SK-N-SH (cell line): ENCODE measurements at regions not wholly inside any gene's neighbourhood (a gene's known extent, or its start where the extent isn't known, plus 50 kb on each side); places are given as distances from the start of the nearest gene placed in this dataset.

ENCODE experiments used
- CTCF ChIA-PET: fragments of 300-600, 350-600 bp; formaldehyde crosslinking; extraction: SDS; loops from one replicate; lab custom pipeline; 2021; lab: Yijun Ruan, JAX
- POLR2A ChIA-PET: fragments of 350-600 bp; sonication (Branson Sonifier 250); formaldehyde crosslinking; extraction: SDS; loops from one replicate; lab custom pipeline; 2020; ENCODE audit warnings: antibody characterized with exemption, inconsistent platforms; lab: Yijun Ruan, JAX
- DNase-seq: peaks from one replicate; pipeline ENCODE4 v3.0.0; 2012
- H2AFZ ChIP-seq: fragments of 200-600 bp; sonication (generic); 2 replicates; pipeline ENCODE4 v1.8.1; 2016; ENCODE audit warnings: antibody characterized with exemption, mild to moderate bottlenecking, low read depth
- H3F3A ChIP-seq: fragments of 200-600 bp; sonication (generic); replicated peaks from 2 replicates; pipeline ENCODE3; 2016; ENCODE audit warnings: antibody characterized with exemption, mild to moderate bottlenecking; ENCODE audit not compliant: insufficient read depth
- H3K27ac ChIP-seq, 2 experiments: fragments of 200-500 bp in 1 of 2; fragments of 200-600 bp in 1 of 2; sonication (Bioruptor generic) in 1 of 2; sonication (generic), shearing (Covaris generic) in 1 of 2; 2 replicates each; pipeline versions ENCODE4 v1.5.1 to v1.6.1; 2014 to 2016; ENCODE audit warnings: low read depth in 2 of 2, inconsistent platforms in 1 of 2, low read length in 1 of 2, mild to moderate bottlenecking in 1 of 2, mixed read lengths in 1 of 2
- H3K27me3 ChIP-seq: fragments of 200-600 bp; sonication (generic), shearing (Covaris generic); 2 replicates; pipeline ENCODE4 v1.6.1; 2016; ENCODE audit warnings: mixed run types; ENCODE audit not compliant: insufficient read depth
- H3K36me3 ChIP-seq, 2 experiments: fragments of 200-500 bp in 1 of 2; fragments of 200-600 bp in 1 of 2; sonication (Bioruptor generic) in 1 of 2; sonication (generic) in 1 of 2; replicated peaks in 1 of 2; 2 replicates each; pipeline versions ENCODE3 to v1.5.1; 2014 to 2016; ENCODE audit warnings: low read length in 1 of 2, mild to moderate bottlenecking in 1 of 2; ENCODE audit not compliant: insufficient read depth in 2 of 2, control insufficient read depth in 1 of 2
- H3K4me1 ChIP-seq, 2 experiments: fragments of 200-500 bp in 1 of 2; fragments of 200-600 bp in 1 of 2; sonication (Bioruptor generic) in 1 of 2; sonication (generic), shearing (Covaris generic) in 1 of 2; 2 replicates each; pipeline versions ENCODE4 v1.5.1 to v1.6.1; 2014 to 2016; ENCODE audit warnings: low read depth in 1 of 2, low read length in 1 of 2, mixed run types in 1 of 2; ENCODE audit not compliant: insufficient read depth in 2 of 2, control insufficient read depth in 1 of 2
- H3K4me2 ChIP-seq: fragments of 200-600 bp; sonication (generic), shearing (Covaris generic); 2 replicates; pipeline ENCODE4 v1.6.1; 2017; ENCODE audit warnings: mixed run types
- H3K4me3 ChIP-seq, 2 experiments: fragments of 200-500 bp in 1 of 2; fragments of 200-600 bp in 1 of 2; sonication (Bioruptor generic) in 1 of 2; sonication (generic), shearing (Covaris generic) in 1 of 2; 2 replicates each; pipeline versions ENCODE4 v1.5.1 to v1.8.1; 2014 to 2016; ENCODE audit warnings: low read depth in 2 of 2, inconsistent platforms in 1 of 2, low read length in 1 of 2, mild to moderate bottlenecking in 1 of 2, mixed read lengths in 1 of 2, moderate library complexity in 1 of 2
- H3K79me2 ChIP-seq: fragments of 200-600 bp; sonication (generic); 2 replicates; pipeline ENCODE4 v1.8.1; 2017; ENCODE audit warnings: mild to moderate bottlenecking; ENCODE audit not compliant: insufficient read depth
- H3K9ac ChIP-seq: fragments of 200-600 bp; sonication (generic); 2 replicates; pipeline ENCODE4 v1.6.1; 2017; ENCODE audit warnings: mixed run types
- H3K9me2 ChIP-seq: fragments of 200-600 bp; sonication (generic); 2 replicates; pipeline ENCODE4 v1.6.1; 2017; ENCODE audit warnings: mixed run types
- H3K9me3 ChIP-seq: fragments of 200-600 bp; sonication (generic); 2 replicates; pipeline ENCODE4 v1.6.1; 2017; ENCODE audit warnings: mixed run types, mild to moderate bottlenecking, moderate library complexity
- H4K20me1 ChIP-seq: fragments of 200-600 bp; sonication (generic); 2 replicates; pipeline ENCODE4 v1.6.1; 2017; ENCODE audit warnings: mild to moderate bottlenecking, mixed run types; ENCODE audit not compliant: insufficient read depth
- CHD2 ChIP-seq: fragments of 150-350 bp; IDR thresholded peaks from 2 replicates; pipeline ENCODE4 v1.6.1; 2018; ENCODE audit warnings: low read length; ENCODE audit not compliant: partially characterized antibody
- ELF1 ChIP-seq: IDR thresholded peaks from 2 replicates; pipeline ENCODE4 v1.4.0; 2012
- EP300 ChIP-seq, 2 experiments: IDR thresholded peaks; 2 replicates each; pipeline versions ENCODE4 v1.4.0 to v1.6.1; 2012; ENCODE audit warnings: borderline replicate concordance in 1 of 2, low read depth in 1 of 2, low read length in 1 of 2
- FOSL2 ChIP-seq: IDR thresholded peaks from 2 replicates; pipeline ENCODE4 v1.4.0; 2012; ENCODE audit warnings: low read depth, mild to moderate bottlenecking, moderate library complexity, borderline replicate concordance
- FOXJ3 ChIP-seq: sonication (generic); formaldehyde crosslinking; IDR thresholded peaks from 2 replicates; pipeline ENCODE4 v1.5.1; 2020; ENCODE audit warnings: mild to moderate bottlenecking, missing genetic modification reagents
- FOXM1 ChIP-seq: IDR thresholded peaks from 2 replicates; pipeline ENCODE4 v1.4.0; 2012; ENCODE audit warnings: low read depth, mild to moderate bottlenecking
- GABPA ChIP-seq: IDR thresholded peaks from 2 replicates; pipeline ENCODE4 v1.4.0; 2012; ENCODE audit warnings: low read depth, mild to moderate bottlenecking
- NFIC ChIP-seq: IDR thresholded peaks from 2 replicates; pipeline ENCODE4 v1.4.0; 2012; ENCODE audit warnings: borderline replicate concordance
- NRF1 ChIP-seq: IDR thresholded peaks from 2 replicates; pipeline ENCODE4 v1.6.1; 2012; ENCODE audit warnings: low read depth, mild to moderate bottlenecking, low read length
- POLR2AphosphoS5 ChIP-seq: IDR thresholded peaks from 2 replicates; pipeline ENCODE4 v1.6.1; 2012; ENCODE audit warnings: low read depth, low read length
- RAD21 ChIP-seq: IDR thresholded peaks from 2 replicates; pipeline ENCODE4 v1.6.1; 2012; ENCODE audit warnings: mild to moderate bottlenecking, low read length
- RCOR1 ChIP-seq: fragments of 150-350 bp; IDR thresholded peaks from 2 replicates; pipeline ENCODE4 v1.6.1; 2017; ENCODE audit warnings: antibody characterized with exemption, low read length
- RFX5 ChIP-seq: IDR thresholded peaks from 2 replicates; pipeline ENCODE4 v1.6.1; 2012; ENCODE audit warnings: mild to moderate bottlenecking, improper control_type of control experiment, low read length
- RXRA ChIP-seq: IDR thresholded peaks from 2 replicates; pipeline ENCODE4 v1.4.0; 2012; ENCODE audit warnings: low read depth, mild to moderate bottlenecking, borderline replicate concordance
- SIN3A ChIP-seq: IDR thresholded peaks from 2 replicates; pipeline ENCODE4 v1.6.1; 2012; ENCODE audit warnings: low read depth, mild to moderate bottlenecking, low read length, moderate library complexity, borderline replicate concordance
- SMC3 ChIP-seq: IDR thresholded peaks from 2 replicates; pipeline ENCODE4 v1.6.1; 2012; ENCODE audit warnings: low read depth, low read length, improper control_type of control experiment
- TAF1 ChIP-seq: IDR thresholded peaks from 2 replicates; pipeline ENCODE4 v1.6.1; 2012; ENCODE audit warnings: low read depth, mild to moderate bottlenecking, low read length, moderate library complexity, borderline replicate concordance
- TCF12 ChIP-seq: IDR thresholded peaks from 2 replicates; pipeline ENCODE4 v1.4.0; 2012
- YY1 ChIP-seq: IDR thresholded peaks from 2 replicates; pipeline ENCODE4 v1.4.0; 2012; ENCODE audit warnings: low read depth, mild to moderate bottlenecking
- WGBS: methylation state at CpG from one replicate; pipeline ENCODE4 v1.1.6; 2017; ENCODE audit warnings: low lambda C conversion rate; 5-methylcytosine and 5-hydroxymethylcytosine counted together
- TF ChIP-seq, protein P1 (sequence below): fragments of 150-350 bp; IDR thresholded peaks from 2 replicates; pipeline ENCODE4 v1.6.1; 2017; ENCODE audit warnings: antibody characterized with exemption, low read length, low read depth, borderline replicate concordance
- TF ChIP-seq, protein P2 (sequence below): IDR thresholded peaks from 2 replicates; pipeline ENCODE4; 2012
- TF ChIP-seq, protein P3 (sequence below): IDR thresholded peaks from 2 replicates; pipeline ENCODE4 v1.4.0; 2012; ENCODE audit warnings: low read depth

DNA sequence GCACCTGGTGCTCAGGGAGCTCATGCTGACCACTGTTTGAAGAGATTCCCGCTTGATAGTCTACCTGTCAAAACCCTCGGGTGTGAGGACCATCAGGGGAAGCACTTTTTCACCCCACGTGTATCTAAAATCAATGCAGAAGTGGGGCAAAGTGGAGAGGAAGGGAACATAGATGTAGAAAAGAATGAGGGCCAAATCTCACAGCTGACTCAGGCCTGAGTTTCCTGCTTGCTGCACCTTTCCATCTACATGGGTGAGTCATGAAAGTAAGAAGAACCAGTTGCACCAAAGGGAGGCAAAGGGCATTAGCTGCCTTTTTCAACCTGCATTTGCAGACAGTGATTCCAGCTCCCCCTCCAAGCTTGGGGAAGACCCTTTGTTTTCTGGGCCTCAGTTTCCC lies 100.2 kb upstream of the MYCN start:
- no peak for TF ChIP-seq EP300 (IDR thresholded peaks at IDR 0.05; ENCODE audit: borderline replicate concordance in 1 of 2, low read depth in 1 of 2, low read length in 1 of 2)
- TF ChIP-seq, protein P1, sequence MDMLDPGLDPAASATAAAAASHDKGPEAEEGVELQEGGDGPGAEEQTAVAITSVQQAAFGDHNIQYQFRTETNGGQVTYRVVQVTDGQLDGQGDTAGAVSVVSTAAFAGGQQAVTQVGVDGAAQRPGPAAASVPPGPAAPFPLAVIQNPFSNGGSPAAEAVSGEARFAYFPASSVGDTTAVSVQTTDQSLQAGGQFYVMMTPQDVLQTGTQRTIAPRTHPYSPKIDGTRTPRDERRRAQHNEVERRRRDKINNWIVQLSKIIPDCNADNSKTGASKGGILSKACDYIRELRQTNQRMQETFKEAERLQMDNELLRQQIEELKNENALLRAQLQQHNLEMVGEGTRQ = no peak
- TF ChIP-seq TAF1 = no peak
- no peak for TF ChIP-seq RCOR1
- TF ChIP-seq YY1 = no peak
- TF ChIP-seq, protein P2, sequence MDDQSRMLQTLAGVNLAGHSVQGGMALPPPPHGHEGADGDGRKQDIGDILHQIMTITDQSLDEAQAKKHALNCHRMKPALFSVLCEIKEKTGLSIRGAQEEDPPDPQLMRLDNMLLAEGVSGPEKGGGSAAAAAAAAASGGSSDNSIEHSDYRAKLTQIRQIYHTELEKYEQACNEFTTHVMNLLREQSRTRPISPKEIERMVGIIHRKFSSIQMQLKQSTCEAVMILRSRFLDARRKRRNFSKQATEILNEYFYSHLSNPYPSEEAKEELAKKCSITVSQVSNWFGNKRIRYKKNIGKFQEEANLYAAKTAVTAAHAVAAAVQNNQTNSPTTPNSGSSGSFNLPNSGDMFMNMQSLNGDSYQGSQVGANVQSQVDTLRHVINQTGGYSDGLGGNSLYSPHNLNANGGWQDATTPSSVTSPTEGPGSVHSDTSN = no peak
- no peak for TF ChIP-seq SIN3A
- TF ChIP-seq FOSL2 = no peak
- TF ChIP-seq GABPA = no peak
- TF ChIP-seq FOXJ3 = no peak
- no peak for TF ChIP-seq NRF1
- TF ChIP-seq RFX5 = no peak
- no peak for TF ChIP-seq RAD21
- TF ChIP-seq CHD2 = no peak
- no peaks in the 10 kb centered on the region for H3K36me3 ChIP-seq
- peak overlapping the region in 1 of 2 experiments; percentile 100; a peak in 1 of 4 replicates for H3K27ac ChIP-seq
- no peak overlapping the region for H2AFZ ChIP-seq
- H3K4me3 ChIP-seq = no peak overlapping the region
- H4K20me1 ChIP-seq = no peaks in the 10 kb centered on the region
- peaks cover 0 to 54% of the 10 kb centered on the region in 2 experiments; a peak in 2 of 4 replicates for H3K4me1 ChIP-seq
- no peaks in the 10 kb centered on the region for H3K79me2 ChIP-seq
- no peaks in the 10 kb centered on the region for H3K9me3 ChIP-seq
- CTCF ChIA-PET = interaction anchor here (0.6 to 1.5 kb wide), 3 partner anchors 11 to 99 kb away, joined by 3 to 5 read pairs (median 3); no protein-coding TSS in a partner anchor
- no peaks in the 10 kb centered on the region for H3K9me2 ChIP-seq
- no peak for DNase-seq
- POLR2A ChIA-PET = no interaction called here
- no peaks in the 10 kb centered on the region for H3F3A ChIP-seq
- H3K4me2 ChIP-seq = no peak overlapping the region
- no peaks in the 10 kb centered on the region for H3K27me3 ChIP-seq
- 17% methylated on average over 3 of the region's 3 CpGs for WGBS
- H3K9ac ChIP-seq = no peak overlapping the region

DNA sequence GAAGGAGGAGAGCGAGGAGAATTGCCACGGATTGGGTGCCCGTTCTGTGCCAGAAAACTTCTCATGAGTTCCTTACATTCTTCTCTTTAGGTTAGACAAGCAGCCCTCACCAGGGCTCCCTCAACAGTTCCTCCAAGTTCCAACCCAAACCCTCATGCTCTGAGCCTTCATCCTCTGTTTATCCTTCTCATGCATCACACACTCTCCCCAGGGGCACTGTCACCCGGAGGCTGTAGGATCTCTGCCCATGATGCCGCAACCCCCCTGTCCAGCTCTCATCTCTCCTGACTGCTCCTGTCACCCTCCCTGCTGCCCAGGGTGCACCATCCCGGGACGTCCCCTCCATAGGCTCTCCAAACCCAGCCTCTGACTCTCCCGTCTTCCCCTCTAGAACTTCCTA lies 99.4 kb upstream of the MYCN start:
- no peaks in the 10 kb centered on the region for H3K36me3 ChIP-seq
- no peak overlapping the region for H3K4me3 ChIP-seq
- no peaks in the 10 kb centered on the region for H4K20me1 ChIP-seq
- no peak overlapping the region for H2AFZ ChIP-seq
- no peaks in the 10 kb centered on the region for H3K27me3 ChIP-seq
- H3K79me2 ChIP-seq = no peaks in the 10 kb centered on the region
- H3K9me2 ChIP-seq = no peaks in the 10 kb centered on the region
- H3K9ac ChIP-seq = no peak overlapping the region
- peaks cover 0 to 62% of the 10 kb centered on the region in 2 experiments; a peak in 2 of 4 replicates for H3K4me1 ChIP-seq
- ChIA-PET CTCF (interaction anchor here (0.9 to 3.4 kb wide), 8 partner anchors 9 to 667 kb away, joined by 3 to 15 read pairs (median 6); partner anchors contain the start of gene MYCN), POLR2A (interaction anchor here (0.8 kb wide), 1 partner anchor 99 kb away, joined by 3 read pairs; the partner anchor contains the start of gene MYCN)
- no peaks in the 10 kb centered on the region for H3F3A ChIP-seq
- WGBS = 65% methylated on average over 8 of the region's 8 CpGs
- no peak overlapping the region for H3K4me2 ChIP-seq
- DNase-seq = no peak
- H3K9me3 ChIP-seq = no peaks in the 10 kb centered on the region
- H3K27ac ChIP-seq = peak overlapping the region in 1 of 2 experiments; percentile 100; a peak in 1 of 4 replicates
- TF ChIP-seq TAF1 (no peak), CHD2 (no peak), ELF1 (no peak), NFIC (no peak), FOXM1 (no peak), POLR2AphosphoS5 (no peak), NRF1 (no peak), TCF12 (no peak), SMC3 (no peak), RCOR1 (no peak), RXRA (no peak), RAD21 (no peak)
- TF ChIP-seq, protein P2 = no peak
- TF ChIP-seq, protein P3, sequence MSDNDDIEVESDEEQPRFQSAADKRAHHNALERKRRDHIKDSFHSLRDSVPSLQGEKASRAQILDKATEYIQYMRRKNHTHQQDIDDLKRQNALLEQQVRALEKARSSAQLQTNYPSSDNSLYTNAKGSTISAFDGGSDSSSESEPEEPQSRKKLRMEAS = no peak
- TF ChIP-seq, protein P1 = no peak
